NCI-H2107 (cell line): ENCODE measurements at regions not wholly inside any gene's neighbourhood (a gene's known extent, or its start where the extent isn't known, plus 50 kb on each side); places are given as distances from the start of the nearest gene placed in this dataset.

ENCODE experiments used
- DNase-seq: peaks from one replicate; lab custom pipeline; 2025; lab: John Stamatoyannopoulos, UW

GRCh38 chr21:39022863-39023693, 160.2 kb downstream of the PSMG1 start:
- peak; percentile 99 for DNase-seq

GRCh38 chr21:39022466-39022862, 160.8 kb downstream of the PSMG1 start:
- DNase-seq: peak; percentile 99

DNA sequence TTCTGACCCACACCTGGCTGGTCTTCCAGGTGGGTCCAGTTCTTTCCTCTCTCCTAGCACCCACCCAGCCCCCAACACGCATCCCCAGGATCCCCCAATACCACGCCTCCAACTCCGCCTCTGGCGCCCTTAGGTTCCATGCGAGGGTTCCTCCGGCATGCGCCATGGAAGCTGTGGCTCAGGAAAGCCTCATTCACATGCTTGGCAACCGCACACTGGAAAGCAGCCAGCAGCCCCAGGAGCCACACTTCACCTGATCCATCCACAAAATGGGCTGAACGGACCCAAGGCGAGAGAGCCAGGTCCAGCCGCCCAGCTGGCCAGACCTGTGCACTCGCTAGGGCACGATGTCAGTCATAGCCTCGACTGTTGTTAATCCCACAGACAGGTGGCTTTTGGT, 161.2 kb downstream of the PSMG1 start:
- peak; percentile 51 for DNase-seq

GRCh38 chr21:39021478-39021832, 161.8 kb downstream of the PSMG1 start:
- no peak for DNase-seq

- DNase-seq: no peak
Observed at GRCh38 chr21:39020751-39021477, 162.3 kb downstream of the PSMG1 start.

- DNase-seq: no peak
Observed at GRCh38 chr21:39018730-39019129, 164.5 kb downstream of the PSMG1 start.

- no peak for DNase-seq
Observed at GRCh38 chr21:39016740-39017315, 166.4 kb downstream of the PSMG1 start.

- DNase-seq: no peak
Observed at GRCh38 chr21:39014747-39015146, 168.5 kb downstream of the PSMG1 start.

DNA sequence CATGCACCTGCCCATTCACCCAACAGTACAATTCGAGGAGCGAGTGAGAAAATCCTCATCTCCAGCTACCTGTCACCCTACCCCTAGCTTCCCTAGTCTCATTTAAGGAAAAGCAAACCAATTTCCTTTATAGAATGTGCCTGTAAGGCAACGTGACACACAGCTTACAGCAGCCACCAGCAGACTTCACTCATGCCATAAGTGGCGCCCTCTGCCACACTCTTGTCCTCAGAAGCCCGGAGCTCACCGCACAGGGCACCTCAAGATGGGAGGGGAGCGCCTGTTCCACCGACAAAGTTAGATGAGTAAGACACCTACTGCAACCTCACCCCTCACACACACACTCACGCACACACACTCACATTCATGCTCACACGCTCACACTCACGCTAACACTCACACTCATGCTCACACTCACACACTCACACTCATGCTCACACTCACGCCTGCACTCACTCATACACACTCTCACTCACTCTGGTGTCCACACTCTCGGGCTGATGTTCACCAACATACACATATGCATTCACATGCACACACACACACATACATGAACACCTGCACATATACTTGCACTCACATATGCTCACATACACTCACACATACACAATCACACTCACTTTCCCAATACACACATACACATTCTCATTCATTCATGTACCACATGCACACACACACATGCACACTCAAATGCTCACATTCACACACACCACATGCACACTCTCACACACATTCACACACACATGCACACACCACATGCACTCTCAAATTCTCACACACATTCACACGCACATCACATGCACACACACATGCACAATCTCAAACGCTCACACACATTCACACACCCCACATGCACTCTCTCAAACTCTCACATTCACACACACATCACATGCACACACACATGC, 170.7 kb downstream of the PSMG1 start:
- DNase-seq: no peak

DNA sequence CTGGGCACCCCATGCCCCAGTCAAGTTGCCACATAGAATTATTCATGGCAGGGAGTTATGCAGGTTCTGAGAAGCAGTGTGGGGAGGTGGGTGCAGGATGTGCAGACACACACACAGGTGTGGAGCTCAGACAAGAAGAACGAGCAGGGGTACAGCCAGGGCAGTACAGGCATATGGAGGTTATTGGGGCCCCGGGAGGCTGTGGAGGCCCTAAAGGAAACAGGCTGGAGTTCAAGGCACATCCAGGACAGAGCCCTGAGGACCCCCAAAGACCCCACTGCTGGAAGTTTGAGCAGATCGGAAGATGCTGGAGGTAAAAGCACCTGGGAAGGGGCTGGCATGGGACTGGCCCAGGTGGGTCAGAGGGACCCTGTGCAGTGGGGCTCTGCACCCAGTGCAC, 171.3 kb downstream of the PSMG1 start:
- no peak for DNase-seq

- DNase-seq: no peak
Observed at GRCh38 chr21:39010629-39011404, 172.4 kb downstream of the PSMG1 start.

DNA sequence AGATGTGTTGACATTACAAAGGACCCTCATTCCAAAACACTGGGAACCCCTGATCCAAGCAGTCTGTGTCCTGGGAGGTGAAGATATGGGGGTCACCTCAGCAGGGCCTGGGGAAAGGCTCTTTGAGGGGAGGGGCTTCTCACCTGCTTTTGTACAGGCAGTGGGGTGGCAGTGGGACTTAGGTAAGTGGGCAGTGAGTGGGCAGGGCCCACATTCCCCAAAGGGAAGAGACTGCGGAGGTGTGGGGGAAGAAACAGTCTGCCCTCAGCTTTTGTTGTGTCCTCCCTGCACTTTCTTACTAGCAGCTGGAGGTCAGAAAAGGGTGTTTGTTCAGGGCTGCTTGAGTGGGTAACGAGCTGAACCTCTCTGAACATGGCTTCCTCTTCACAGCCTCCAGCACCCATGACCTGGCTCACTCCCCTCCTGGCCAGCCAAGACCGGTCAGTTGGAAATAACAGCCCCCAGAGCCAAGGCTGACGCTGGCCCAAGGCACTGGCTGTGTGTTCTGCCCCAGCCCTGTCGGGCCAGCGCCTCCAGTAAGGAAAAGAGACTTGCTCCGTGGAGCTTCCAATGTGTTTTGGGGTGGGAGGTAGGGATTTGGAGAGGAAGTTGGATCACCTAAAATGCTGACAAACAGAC, 173.5 kb downstream of the PSMG1 start:
- DNase-seq: no peak

GRCh38 chr21:39007985-39008384, 175.3 kb downstream of the PSMG1 start:
- no peak for DNase-seq

DNA sequence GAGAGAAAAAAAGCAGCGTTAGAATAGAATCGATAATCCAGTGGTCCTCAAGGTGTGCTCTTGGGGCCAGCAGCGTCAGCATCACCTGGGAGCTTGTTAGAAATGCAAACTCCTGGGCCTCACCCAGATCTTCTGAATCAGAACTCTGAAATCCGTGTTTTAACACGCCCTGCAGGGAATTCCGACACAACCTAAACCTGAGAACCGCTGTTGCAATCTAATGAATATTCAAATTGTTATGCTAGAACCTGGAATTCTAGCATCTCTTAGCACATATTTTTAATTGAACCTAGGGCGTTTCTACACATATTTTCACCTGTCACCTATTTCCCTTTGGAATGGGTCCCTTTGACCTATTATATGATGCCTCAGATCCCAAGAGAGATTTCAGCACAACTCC, 175.7 kb downstream of the PSMG1 start:
- no peak for DNase-seq

GRCh38 chr21:39006571-39007311, 176.5 kb downstream of the PSMG1 start:
- no peak for DNase-seq

DNA sequence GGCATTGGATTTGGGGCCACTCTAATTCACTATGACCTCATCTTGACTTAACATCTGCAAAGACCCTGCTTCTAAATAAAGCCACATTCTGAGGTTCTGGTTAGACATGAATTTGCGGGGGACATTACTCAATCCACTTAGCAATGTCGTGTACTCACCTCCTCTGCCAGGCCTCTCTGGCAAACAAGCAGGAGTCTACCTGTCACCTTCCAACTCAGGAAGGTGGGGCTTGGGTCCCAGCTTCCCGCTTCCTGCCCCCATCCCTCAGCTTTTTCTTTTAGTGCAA, 177.8 kb downstream of the PSMG1 start:
- DNase-seq: no peak

DNA sequence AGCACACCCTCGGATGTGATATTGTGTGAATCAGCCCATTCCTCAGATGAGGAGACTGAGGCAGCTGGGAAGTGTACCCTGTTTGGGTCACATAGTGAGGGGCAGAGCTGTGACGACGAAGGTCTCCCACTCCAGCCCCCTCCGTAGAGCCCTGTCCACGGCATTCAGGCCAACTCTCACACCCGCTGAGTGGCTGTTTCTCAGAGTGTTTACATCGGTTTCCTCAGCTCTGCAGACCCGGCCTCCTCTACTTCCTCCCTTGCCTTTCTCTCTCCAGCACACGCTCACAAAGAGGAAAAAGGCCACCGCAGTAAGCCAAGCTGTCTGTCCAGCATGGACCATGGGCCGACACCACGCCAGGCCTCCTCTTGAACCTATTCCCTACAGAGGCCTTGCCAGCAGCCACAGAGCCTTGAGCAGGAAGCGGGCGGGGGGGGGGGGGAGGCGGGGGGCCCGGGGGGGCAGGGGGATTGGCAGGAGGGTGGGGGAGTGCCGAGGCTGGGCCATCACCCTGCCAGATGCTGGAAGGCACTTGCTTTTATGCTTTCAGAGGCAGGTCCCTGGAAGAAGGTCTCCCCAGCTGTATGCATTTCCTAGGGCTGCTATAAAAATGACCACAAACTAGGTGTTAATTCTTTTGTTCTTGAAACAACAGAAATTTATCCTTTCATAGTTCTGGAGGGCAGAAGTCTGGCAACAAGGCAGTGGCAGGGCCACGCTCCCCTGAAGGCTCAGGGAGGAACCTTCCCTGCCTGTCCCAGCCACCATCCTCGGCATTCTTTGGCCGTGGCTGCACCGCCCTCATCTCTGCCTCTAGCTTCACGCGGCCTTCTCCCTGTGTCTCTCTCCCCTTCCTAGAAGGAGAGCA, 178.4 kb downstream of the PSMG1 start:
- DNase-seq: no peak

DNA sequence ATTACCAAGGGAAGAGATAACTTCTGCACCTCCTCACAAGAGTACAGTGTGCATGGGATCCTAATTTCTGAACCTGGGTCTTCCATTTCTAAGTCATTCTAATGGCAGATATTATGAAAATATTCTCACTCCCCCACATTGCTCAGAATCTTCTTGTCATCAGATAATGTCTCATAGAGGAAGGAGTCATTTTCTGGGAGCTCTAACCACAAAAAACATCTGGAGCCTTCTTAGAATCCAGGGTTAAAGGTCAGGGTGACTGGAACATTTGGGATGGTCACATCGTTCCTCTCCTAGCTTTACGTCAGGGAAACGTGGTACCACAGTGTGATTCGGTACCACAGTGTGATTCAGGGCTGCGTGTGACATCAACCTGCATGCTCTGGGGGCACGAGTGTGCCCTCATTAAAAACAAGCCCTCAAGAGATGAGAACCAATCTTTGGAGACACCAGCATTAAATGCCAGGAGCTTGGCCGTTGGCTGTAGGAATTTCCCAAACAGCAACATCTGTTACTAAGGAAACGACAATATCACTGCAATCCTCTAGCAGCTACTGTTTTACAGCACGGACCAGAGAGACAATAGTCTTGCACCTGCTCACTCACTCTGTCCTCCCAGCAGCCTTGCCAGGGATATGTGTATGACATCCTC, 179.1 kb downstream of the PSMG1 start:
- no peak for DNase-seq

DNA sequence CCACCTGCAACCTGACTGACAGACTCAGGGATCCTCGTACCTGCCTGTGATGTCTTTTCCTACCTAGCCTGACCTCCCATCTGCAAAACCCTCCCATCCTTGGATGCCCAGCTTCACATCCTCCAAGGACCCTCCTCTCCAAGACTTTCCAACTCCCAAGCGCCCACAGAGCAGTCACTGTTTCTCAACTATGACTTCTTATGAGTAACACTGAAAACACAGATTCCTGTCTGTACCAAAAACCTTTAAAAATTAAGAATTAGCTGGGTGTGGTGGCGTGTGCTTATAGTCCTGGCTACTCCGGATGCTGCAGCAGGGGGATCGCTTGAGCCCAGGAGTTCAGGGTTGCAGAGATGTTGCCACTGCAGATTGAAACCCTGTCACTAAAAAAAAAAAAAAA, 181.9 kb downstream of the PSMG1 start:
- DNase-seq: no peak
